HepG2 (cell line): ENCODE measurements at regions not wholly inside any gene's neighbourhood (a gene's known extent, or its start where the extent isn't known, plus 50 kb on each side); places are given as distances from the start of the nearest gene placed in this dataset.

ENCODE experiments used
- ATAC-seq: fragments of 200-7000 bp; cut with Tn5 transposase; 3 replicates; pipeline ENCODE4 v1.9.1; 2020; ENCODE audit warnings: mild to moderate bottlenecking, moderate library complexity
- BruUV-seq: library from RNA; stranded (reverse); fragments of 400-500 nt; replicated peaks from 2 replicates; lab custom pipeline; 2021; lab: Mats Ljungman, UMichigan
- CTCF ChIA-PET: fragments of 300-600 bp; formaldehyde crosslinking; extraction: SDS; loops from one replicate; lab custom pipeline; 2021; ENCODE audit warnings: low total read pairs, inconsistent platforms, low intra/inter-chr PET ratio; lab: Yijun Ruan, JAX
- POLR2A ChIA-PET: fragments of 350-600 bp; sonication (Branson Sonifier 250); formaldehyde crosslinking; loops from one replicate; lab custom pipeline; 2020; ENCODE audit warnings: antibody characterized with exemption, inconsistent platforms; lab: Yijun Ruan, JAX
- DNase-seq: peaks from one replicate; pipeline ENCODE4 v3.0.0-alpha.2; 2015; ENCODE audit warnings: low spot score
- FAIRE-seq: peaks from 3 replicates; lab custom pipeline; 2011; peaks lifted over from hg19 to GRCh38; lab: Jason Lieb, UNC
- H2AFZ ChIP-seq: one replicate; pipeline ENCODE4 v1.6.1; 2011; ENCODE audit warnings: low read length, inconsistent platforms
- H3K27ac ChIP-seq: fragments of 300-600 bp; 3 replicates; pipeline ENCODE4 v1.8.0; 2011; ENCODE audit warnings: mixed run types, mild to moderate bottlenecking, mixed read lengths, low read length, inconsistent platforms; ENCODE audit not compliant: insufficient read depth; ENCODE audit errors: extremely low read length
- H3K27me3 ChIP-seq, 2 experiments: fragments of 200-600 bp in 1 of 2; 2 replicates in 1 of 2; 3 replicates in 1 of 2; pipeline versions ENCODE4 v1.6.0 to v1.8.0; 2011; ENCODE audit warnings: low read length in 2 of 2, mild to moderate bottlenecking in 2 of 2, moderate library complexity in 2 of 2, inconsistent platforms in 1 of 2; ENCODE audit not compliant: insufficient read depth in 2 of 2, control insufficient read depth in 1 of 2
- H3K36me3 ChIP-seq, 2 experiments: fragments of 200-600 bp in 1 of 2; replicated peaks in 1 of 2; 2 replicates in 1 of 2; 3 replicates in 1 of 2; pipeline versions ENCODE4 v1.5.1 to v1.8.0; 2011; ENCODE audit warnings: low read length in 2 of 2, inconsistent platforms in 1 of 2; ENCODE audit not compliant: insufficient read depth in 2 of 2, control insufficient read depth in 1 of 2
- H3K4me1 ChIP-seq: 2 replicates; pipeline ENCODE4 v1.5.1; 2012; ENCODE audit warnings: low read length, inconsistent platforms; ENCODE audit not compliant: insufficient read depth
- H3K4me2 ChIP-seq: 2 replicates; pipeline ENCODE4 v1.6.0; 2011; ENCODE audit warnings: low read depth, low read length, inconsistent platforms
- H3K4me3 ChIP-seq, 3 experiments: fragments of 200-600 bp in 1 of 3; sonication (generic), shearing (Covaris generic) in 1 of 3; replicated peaks in 1 of 3; 2 replicates each; pipeline ENCODE4 v1.5.1; 2011 to 2016; ENCODE audit warnings: low read length in 3 of 3, inconsistent platforms in 2 of 3, low read depth in 2 of 3, mild to moderate bottlenecking in 2 of 3, control low read depth in 1 of 3, mixed read lengths in 1 of 3; ENCODE audit not compliant: insufficient read depth in 1 of 3
- H3K79me2 ChIP-seq: one replicate; pipeline ENCODE4 v1.6.1; 2011; ENCODE audit warnings: low read length, inconsistent platforms; ENCODE audit not compliant: insufficient read depth
- H3K9ac ChIP-seq: 2 replicates; pipeline ENCODE4 v1.6.0; 2011; ENCODE audit warnings: mild to moderate bottlenecking, low read depth, low read length, inconsistent platforms; ENCODE audit not compliant: insufficient read depth
- H3K9me3 ChIP-seq: 2 replicates; pipeline ENCODE4 v1.5.1; 2012; ENCODE audit warnings: mild to moderate bottlenecking, low read length
- H4K20me1 ChIP-seq: 2 replicates; pipeline ENCODE4 v1.6.0; 2011; ENCODE audit warnings: inconsistent platforms, mild to moderate bottlenecking, low read length, moderate library complexity; ENCODE audit not compliant: insufficient read depth
- KAT2B ChIP-seq: fragments of 150-350 bp; IDR thresholded peaks from 2 replicates; pipeline ENCODE4 v1.6.1; 2014; ENCODE audit warnings: low read depth, low read length, borderline replicate concordance
- KAT7 ChIP-seq: IDR thresholded peaks from 2 replicates; pipeline ENCODE4 v1.6.1; 2018; ENCODE audit warnings: borderline replicate concordance, missing compliant biosample characterization
- MIXL1 ChIP-seq: IDR thresholded peaks from 2 replicates; pipeline ENCODE4 v1.6.1; 2016
- NR3C1 ChIP-seq: sonication (generic); formaldehyde crosslinking; IDR thresholded peaks from 2 replicates; pipeline ENCODE4 v1.4.0; 2020; ENCODE audit warnings: missing genetic modification reagents
- PRPF4 ChIP-seq: fragments of 200-400 bp; formaldehyde crosslinking; IDR thresholded peaks from 2 replicates; pipeline ENCODE4 v1.6.1; 2016; ENCODE audit warnings: low read length, low read depth; ENCODE audit not compliant: poor library complexity, severe bottlenecking
- RFXANK ChIP-seq: IDR thresholded peaks from 2 replicates; pipeline ENCODE4 v1.6.1; 2016
- SNAI1 ChIP-seq: sonication (generic); formaldehyde crosslinking; IDR thresholded peaks from 2 replicates; pipeline ENCODE4 v1.5.0; 2020; ENCODE audit warnings: mild to moderate bottlenecking, missing genetic modification reagents, borderline replicate concordance
- SP5 ChIP-seq: IDR thresholded peaks from 2 replicates; pipeline ENCODE4 v1.6.1; 2016; ENCODE audit warnings: low read depth, borderline replicate concordance
- ZBTB44 ChIP-seq: sonication (generic); formaldehyde crosslinking; IDR thresholded peaks from 2 replicates; pipeline ENCODE4 v1.4.0; 2020; ENCODE audit warnings: missing genetic modification reagents
- ZFP82 ChIP-seq: sonication (generic); formaldehyde crosslinking; IDR thresholded peaks from 2 replicates; pipeline ENCODE4 v1.5.1; 2020; ENCODE audit warnings: mild to moderate bottlenecking, missing genetic modification reagents, borderline replicate concordance
- ZNF24 ChIP-seq: fragments of 450-650 bp; IDR thresholded peaks from 2 replicates; pipeline ENCODE4 v1.6.1; 2017; ENCODE audit warnings: antibody characterized with exemption, mild to moderate bottlenecking
- ZNF3 ChIP-seq: IDR thresholded peaks from 2 replicates; pipeline ENCODE4 v1.7.0; 2017; ENCODE audit warnings: inconsistent platforms
- ZNF678 ChIP-seq: sonication (generic); formaldehyde crosslinking; IDR thresholded peaks from 2 replicates; pipeline ENCODE4 v1.4.0; 2020; ENCODE audit warnings: mild to moderate bottlenecking, missing genetic modification reagents
- ZNF709 ChIP-seq: sonication (generic); formaldehyde crosslinking; IDR thresholded peaks from 2 replicates; pipeline ENCODE4 v1.5.0; 2020; ENCODE audit warnings: mild to moderate bottlenecking, missing genetic modification reagents
- WGBS: methylation state at CpG from one replicate; pipeline ENCODE4 v1.1.6; 2017; ENCODE audit warnings: low lambda C conversion rate; 5-methylcytosine and 5-hydroxymethylcytosine counted together
- in situ Hi-C: cut with HindIII; loops from 2 replicates; pipeline ENCODE4 v1.10.0; 2017; ENCODE audit warnings: low pct_unique_long_range_greater_than_20kb; ENCODE audit not compliant: extremely low pct_ligation_motif_present
- intact Hi-C: fragments of 100-400 bp; cut with micrococcal nuclease; formaldehyde crosslinking; loops from one replicate; pipeline ENCODE4 v1.10.0; 2022; ENCODE audit not compliant: unreplicated experiment
- TF ChIP-seq, protein P1 (sequence below): sonication (generic); formaldehyde crosslinking; IDR thresholded peaks from 2 replicates; pipeline ENCODE4 v1.5.0; 2020; ENCODE audit warnings: missing genetic modification reagents

- 0% methylated on average over 3 of the region's 3 CpGs for WGBS
- DNase-seq: no peak
- H4K20me1 ChIP-seq: no peaks in the 10 kb centered on the region
- no peaks in the 10 kb centered on the region for H3K79me2 ChIP-seq
- no peak overlapping the region for H3K27ac ChIP-seq
- POLR2A ChIA-PET: no interaction called here
- no peak overlapping the region for H3K4me2 ChIP-seq
- ATAC-seq: no peak
- no peak for TF ChIP-seq ZNF3 (CRISPR knock-in tag)
- TF ChIP-seq RFXANK: no peak
- no peak for TF ChIP-seq SP5 (CRISPR knock-in tag)
- no peak for TF ChIP-seq KAT2B
- TF ChIP-seq ZNF709: no peak
- no peak for TF ChIP-seq ZNF678
- no peak for TF ChIP-seq KAT7
- TF ChIP-seq ZFP82 (CRISPR knock-in tag): no peak
- TF ChIP-seq ZNF24: no peak
- TF ChIP-seq ZBTB44 (CRISPR knock-in tag): no peak
- TF ChIP-seq PRPF4: no peak
- TF ChIP-seq, protein P1, sequence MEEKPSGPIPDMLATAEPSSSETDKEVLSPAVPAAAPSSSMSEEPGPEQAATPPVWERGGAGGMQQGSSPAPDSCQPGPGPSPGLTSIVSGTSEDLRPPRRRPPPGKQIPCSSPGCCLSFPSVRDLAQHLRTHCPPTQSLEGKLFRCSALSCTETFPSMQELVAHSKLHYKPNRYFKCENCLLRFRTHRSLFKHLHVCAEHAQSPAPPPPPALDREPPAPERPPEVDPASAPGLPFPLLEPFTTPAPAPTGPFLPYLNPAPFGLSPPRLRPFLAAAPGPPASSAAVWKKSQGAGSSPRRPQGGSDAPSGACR (CRISPR knock-in tag): no peak
- no peak for TF ChIP-seq MIXL1
- no peak for TF ChIP-seq SNAI1
- TF ChIP-seq NR3C1 (CRISPR knock-in tag): no peak
- H3K36me3 ChIP-seq: no peaks in the 10 kb centered on the region
- H2AFZ ChIP-seq: no peak overlapping the region
- intact Hi-C loops: no loop called here
- H3K9ac ChIP-seq: no peak overlapping the region
- H3K9me3 ChIP-seq: peaks cover 22% of the 10 kb centered on the region
- H3K27me3 ChIP-seq: no peaks in the 10 kb centered on the region
- no peak overlapping the region for H3K4me3 ChIP-seq
- no TSS peak for BruUV-seq
- FAIRE-seq: no peak
- CTCF ChIA-PET: no interaction called here
- no peaks in the 10 kb centered on the region for H3K4me1 ChIP-seq
- in situ Hi-C loops: no loop called here
These were observed 330.2 kb downstream of the HS3ST1 start for GRCh38 chr4:11098461-11098860.
